PC-3 (cell line): ENCODE measurements at regions not wholly inside any gene's neighbourhood (a gene's known extent, or its start where the extent isn't known, plus 50 kb on each side); places are given as distances from the start of the nearest gene placed in this dataset.
"Not testable (repeated sequence)": the region's sequence is repeated elsewhere in the genome, so short reads cannot be mapped to it uniquely, and the experiment has no call there.

Source experiments
- ATAC-seq: fragments of 200-7000 bp; cut with Tn5 transposase; 2 replicates; pipeline ENCODE4 v1.9.1; 2020; ENCODE audit warnings: mild to moderate bottlenecking, moderate library complexity
- BruUV-seq: library from RNA; stranded (reverse); fragments of 400-500 nt; replicated peaks from 2 replicates; lab custom pipeline; 2021; lab: Mats Ljungman, UMichigan
- CTCF ChIA-PET: fragments of 300-600 bp; sonication (Branson Sonifier 250); formaldehyde crosslinking; loops from one replicate; lab custom pipeline; 2022; ENCODE audit warnings: antibody characterized with exemption; lab: Charles Lee
- POLR2A ChIA-PET: fragments of 300-600 bp; sonication (Branson Sonifier 250); formaldehyde crosslinking; loops from one replicate; lab custom pipeline; 2022; ENCODE audit warnings: antibody characterized with exemption; ENCODE audit not compliant: unreplicated experiment; lab: Charles Lee
- DNase-seq: peaks from one replicate; pipeline ENCODE4 v3.0.0-alpha.2; 2015
- H2AFZ ChIP-seq: fragments of 300-600 bp; sonication (generic); 2 replicates; pipeline ENCODE4 v1.6.0; 2016; ENCODE audit warnings: antibody characterized with exemption, low read length
- H3F3A ChIP-seq: fragments of 300-600 bp; sonication (generic); one replicate; pipeline ENCODE4 v1.6.0; 2017; ENCODE audit warnings: antibody characterized with exemption, low read length, control low read depth, mild to moderate bottlenecking; ENCODE audit not compliant: unreplicated experiment
- H3K27ac ChIP-seq: fragments of 300-600 bp; sonication (generic); 2 replicates; pipeline ENCODE4 v1.5.1; 2016; ENCODE audit warnings: mild to moderate bottlenecking, low read length
- H3K27me3 ChIP-seq: fragments of 300-600 bp; sonication (generic); 2 replicates; pipeline ENCODE4 v1.6.1; 2016; ENCODE audit warnings: low read length, mixed read lengths
- H3K36me3 ChIP-seq: fragments of 300-600 bp; sonication (generic); 2 replicates; pipeline ENCODE4 v1.6.1; 2016; ENCODE audit warnings: low read depth, mixed run types, low read length, mixed read lengths
- H3K4me1 ChIP-seq: fragments of 300-600 bp; sonication (generic); 2 replicates; pipeline ENCODE4 v1.5.1; 2016; ENCODE audit warnings: low read length; ENCODE audit not compliant: insufficient read depth
- H3K4me2 ChIP-seq: fragments of 300-600 bp; sonication (generic); 2 replicates; pipeline ENCODE4 v1.6.0; 2016; ENCODE audit warnings: low read length
- H3K4me3 ChIP-seq: fragments of 300-600 bp; sonication (generic); 2 replicates; pipeline ENCODE4 v1.5.1; 2016; ENCODE audit warnings: mild to moderate bottlenecking, low read length, mixed read lengths
- H3K79me2 ChIP-seq: fragments of 300-600 bp; sonication (generic); 2 replicates; pipeline ENCODE4 v1.6.1; 2017; ENCODE audit warnings: low read length, mixed read lengths
- H3K9ac ChIP-seq: fragments of 300-600 bp; sonication (generic); 2 replicates; pipeline ENCODE4 v1.6.0; 2016; ENCODE audit warnings: mild to moderate bottlenecking, low read length
- H3K9me2 ChIP-seq: fragments of 300-600 bp; sonication (generic); replicated peaks from 2 replicates; pipeline ENCODE4 v1.6.1; 2016; ENCODE audit warnings: mixed run types, low read length, mixed read lengths
- H3K9me3 ChIP-seq: fragments of 300-600 bp; sonication (generic); 2 replicates; pipeline ENCODE4 v1.6.1; 2016; ENCODE audit warnings: low read length, mixed read lengths
- H4K20me1 ChIP-seq: fragments of 300-600 bp; sonication (generic); 2 replicates; pipeline ENCODE4 v1.6.1; 2016; ENCODE audit warnings: low read length, mixed read lengths
- EZH2 ChIP-seq: fragments of 300-600 bp; sonication (generic); IDR thresholded peaks from one replicate; pipeline ENCODE4 v1.6.1; 2017; ENCODE audit warnings: antibody characterized with exemption, mild to moderate bottlenecking, low read length; ENCODE audit not compliant: unreplicated experiment
- EZH2phosphoT487 ChIP-seq: fragments of 300-600 bp; sonication (generic); IDR thresholded peaks from 2 replicates; pipeline ENCODE4 v1.6.1; 2018; ENCODE audit warnings: mild to moderate bottlenecking, antibody characterized with exemption, low read length, borderline replicate concordance
- intact Hi-C: fragments of 100-400 bp; cut with micrococcal nuclease; formaldehyde crosslinking; loops from 2 replicates; pipeline ENCODE4 v1.9.0; 2023
- TF ChIP-seq, protein P1 (sequence below): fragments of 300-600 bp; sonication (generic); conservative IDR thresholded peaks from 2 replicates; pipeline ENCODE4 v1.5.1; 2017; ENCODE audit warnings: antibody characterized with exemption, low read depth, mild to moderate bottlenecking, low read length

DNA sequence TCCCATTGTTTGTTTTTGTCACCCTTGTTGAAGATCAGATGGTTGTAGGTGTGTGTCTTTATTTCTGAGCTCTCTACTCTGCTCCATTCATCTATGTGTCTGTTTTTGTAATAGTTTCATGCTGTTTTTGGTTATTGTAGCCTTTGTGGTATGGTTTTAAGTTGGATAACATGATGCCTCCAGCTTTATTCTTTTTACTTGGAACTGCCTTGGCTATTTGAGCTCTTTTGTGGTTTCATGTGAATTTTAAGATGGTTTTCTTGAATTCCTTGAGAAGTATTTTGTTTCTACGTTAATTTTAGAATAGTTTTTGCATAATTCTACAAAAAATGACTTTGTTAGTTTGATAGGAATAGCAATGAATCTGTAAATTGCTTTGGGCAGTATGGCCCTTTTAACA is 170.0 kb upstream of the IGFBP3 start:
- H4K20me1 ChIP-seq: no peaks in the 10 kb centered on the region
- no peaks in the 10 kb centered on the region for H3K27me3 ChIP-seq
- H3K79me2 ChIP-seq: no peaks in the 10 kb centered on the region
- no peak for DNase-seq
- H3K36me3 ChIP-seq: no peaks in the 10 kb centered on the region
- no peak for TF ChIP-seq EZH2
- TF ChIP-seq, protein P1, sequence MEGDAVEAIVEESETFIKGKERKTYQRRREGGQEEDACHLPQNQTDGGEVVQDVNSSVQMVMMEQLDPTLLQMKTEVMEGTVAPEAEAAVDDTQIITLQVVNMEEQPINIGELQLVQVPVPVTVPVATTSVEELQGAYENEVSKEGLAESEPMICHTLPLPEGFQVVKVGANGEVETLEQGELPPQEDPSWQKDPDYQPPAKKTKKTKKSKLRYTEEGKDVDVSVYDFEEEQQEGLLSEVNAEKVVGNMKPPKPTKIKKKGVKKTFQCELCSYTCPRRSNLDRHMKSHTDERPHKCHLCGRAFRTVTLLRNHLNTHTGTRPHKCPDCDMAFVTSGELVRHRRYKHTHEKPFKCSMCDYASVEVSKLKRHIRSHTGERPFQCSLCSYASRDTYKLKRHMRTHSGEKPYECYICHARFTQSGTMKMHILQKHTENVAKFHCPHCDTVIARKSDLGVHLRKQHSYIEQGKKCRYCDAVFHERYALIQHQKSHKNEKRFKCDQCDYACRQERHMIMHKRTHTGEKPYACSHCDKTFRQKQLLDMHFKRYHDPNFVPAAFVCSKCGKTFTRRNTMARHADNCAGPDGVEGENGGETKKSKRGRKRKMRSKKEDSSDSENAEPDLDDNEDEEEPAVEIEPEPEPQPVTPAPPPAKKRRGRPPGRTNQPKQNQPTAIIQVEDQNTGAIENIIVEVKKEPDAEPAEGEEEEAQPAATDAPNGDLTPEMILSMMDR: no peak
- no peak for TF ChIP-seq EZH2phosphoT487
- no peak overlapping the region for H2AFZ ChIP-seq
- ChIA-PET POLR2A (no interaction called here), CTCF (no interaction called here)
- no peak for ATAC-seq
- no TSS peak for BruUV-seq
- H3K27ac ChIP-seq: no peak overlapping the region
- H3F3A ChIP-seq: no peaks in the 10 kb centered on the region
- no peak overlapping the region for H3K4me2 ChIP-seq
- no peak overlapping the region for H3K4me3 ChIP-seq
- no peaks in the 10 kb centered on the region for H3K4me1 ChIP-seq
- intact Hi-C loops: no loop called here
- H3K9me3 ChIP-seq: no peaks in the 10 kb centered on the region
- H3K9me2 ChIP-seq: no peaks in the 10 kb centered on the region
- H3K9ac ChIP-seq: no peak overlapping the region

- Histone ChIP-seq H3K4me1 (no peaks in the 10 kb centered on the region), H3K27ac (no peak overlapping the region), H3K9me2 (no peaks in the 10 kb centered on the region), H3K79me2 (no peaks in the 10 kb centered on the region), H3K36me3 (no peaks in the 10 kb centered on the region), H3K4me2 (no peak overlapping the region), H3K9me3 (no peaks in the 10 kb centered on the region), H3K4me3 (no peak overlapping the region), H2AFZ (no peak overlapping the region), H3K9ac (no peak overlapping the region), H3F3A (no peaks in the 10 kb centered on the region), H3K27me3 (no peaks in the 10 kb centered on the region), H4K20me1 (no peaks in the 10 kb centered on the region)
- ChIA-PET POLR2A (no interaction called here), CTCF (no interaction called here)
- DNase-seq (peak; percentile 63), ATAC-seq (peak; percentile 67; the same call in 1 of the 2 replicates)
- BruUV-seq: no TSS peak
- intact Hi-C loops: no loop called here
- no peak for TF ChIP-seq EZH2phosphoT487
- TF ChIP-seq EZH2: no peak
- TF ChIP-seq, protein P1: no peak
Observed at GRCh38 chr7:46089281-46089680, 168.2 kb upstream of the IGFBP3 start.

GRCh38 chr7:46088486-46088885 is 167.4 kb upstream of the IGFBP3 start:
- H3K9ac ChIP-seq, H3K4me3 ChIP-seq, H3K9me2 ChIP-seq, H3K4me1 ChIP-seq, H3F3A ChIP-seq, H3K27me3 ChIP-seq, intact Hi-C loops, CTCF ChIA-PET, ATAC-seq, H3K79me2 ChIP-seq, H3K36me3 ChIP-seq, H4K20me1 ChIP-seq, POLR2A ChIA-PET, BruUV-seq, H2AFZ ChIP-seq, H3K27ac ChIP-seq, H3K4me2 ChIP-seq, DNase-seq, H3K9me3 ChIP-seq: not testable (repeated sequence)
